AG09319 (cell line): ENCODE measurements at regions not wholly inside any gene's neighbourhood (a gene's known extent, or its start where the extent isn't known, plus 50 kb on each side); places are given as distances from the start of the nearest gene placed in this dataset.

ENCODE experiments used
- DNase-seq: peaks from one replicate; pipeline ENCODE4 v3.0.0-alpha.2; 2010; ENCODE audit warnings: low read depth; ENCODE audit errors: extremely low read depth
- TF ChIP-seq, protein P1 (sequence below): IDR thresholded peaks from 2 replicates; pipeline ENCODE4 v1.5.1; 2011; ENCODE audit warnings: low read depth, mild to moderate bottlenecking, inconsistent platforms, low read length, moderate library complexity

- DNase-seq = no peak
- TF ChIP-seq, protein P1, sequence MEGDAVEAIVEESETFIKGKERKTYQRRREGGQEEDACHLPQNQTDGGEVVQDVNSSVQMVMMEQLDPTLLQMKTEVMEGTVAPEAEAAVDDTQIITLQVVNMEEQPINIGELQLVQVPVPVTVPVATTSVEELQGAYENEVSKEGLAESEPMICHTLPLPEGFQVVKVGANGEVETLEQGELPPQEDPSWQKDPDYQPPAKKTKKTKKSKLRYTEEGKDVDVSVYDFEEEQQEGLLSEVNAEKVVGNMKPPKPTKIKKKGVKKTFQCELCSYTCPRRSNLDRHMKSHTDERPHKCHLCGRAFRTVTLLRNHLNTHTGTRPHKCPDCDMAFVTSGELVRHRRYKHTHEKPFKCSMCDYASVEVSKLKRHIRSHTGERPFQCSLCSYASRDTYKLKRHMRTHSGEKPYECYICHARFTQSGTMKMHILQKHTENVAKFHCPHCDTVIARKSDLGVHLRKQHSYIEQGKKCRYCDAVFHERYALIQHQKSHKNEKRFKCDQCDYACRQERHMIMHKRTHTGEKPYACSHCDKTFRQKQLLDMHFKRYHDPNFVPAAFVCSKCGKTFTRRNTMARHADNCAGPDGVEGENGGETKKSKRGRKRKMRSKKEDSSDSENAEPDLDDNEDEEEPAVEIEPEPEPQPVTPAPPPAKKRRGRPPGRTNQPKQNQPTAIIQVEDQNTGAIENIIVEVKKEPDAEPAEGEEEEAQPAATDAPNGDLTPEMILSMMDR = no peak
Measured at GRCh38 chr1:114037962-114038816, 58.9 kb downstream of the OLFML3 start.
